GM19043 (cell line): ENCODE measurements at regions not wholly inside any gene's neighbourhood (a gene's known extent, or its start where the extent isn't known, plus 50 kb on each side); places are given as distances from the start of the nearest gene placed in this dataset.

ENCODE experiments used
- ATAC-seq: cut with Tn5 transposase; IDR thresholded peaks from one replicate; pipeline ENCODE4 v1.9.1; 2021; ENCODE audit warnings: low read depth; ENCODE audit not compliant: unreplicated experiment

DNA sequence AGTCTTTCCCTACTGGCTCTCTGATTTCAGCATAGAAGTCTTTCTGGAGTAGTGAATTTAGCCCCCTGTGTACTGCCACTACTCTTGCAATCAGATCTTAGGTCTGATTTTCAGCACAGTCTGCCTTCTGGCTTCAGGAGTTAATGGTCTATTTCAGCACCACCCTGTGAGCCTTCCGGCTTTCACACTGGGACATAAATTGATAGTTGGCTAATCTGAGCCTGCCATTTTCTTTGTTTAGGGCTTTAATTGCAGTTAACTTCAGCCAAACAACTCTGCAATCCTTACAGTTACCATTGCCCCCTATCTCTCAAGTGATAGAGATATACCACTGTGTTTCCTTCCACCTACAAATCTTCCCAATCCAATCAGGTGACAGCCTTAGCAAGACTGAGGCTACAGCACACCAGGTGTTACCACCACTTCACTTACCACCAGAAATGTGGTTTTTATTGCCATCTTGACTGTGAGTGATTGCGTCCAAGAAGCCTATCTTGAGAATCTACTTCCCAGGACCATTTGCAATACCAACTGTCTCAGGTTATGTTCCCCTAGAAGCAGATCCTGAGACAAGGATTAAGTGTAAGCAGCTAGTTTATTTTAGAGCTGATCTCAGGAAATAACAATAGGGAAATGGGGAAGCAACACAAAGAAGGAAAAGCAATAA is 51.9 kb upstream of the NEK6 start:
- no peak for ATAC-seq

DNA sequence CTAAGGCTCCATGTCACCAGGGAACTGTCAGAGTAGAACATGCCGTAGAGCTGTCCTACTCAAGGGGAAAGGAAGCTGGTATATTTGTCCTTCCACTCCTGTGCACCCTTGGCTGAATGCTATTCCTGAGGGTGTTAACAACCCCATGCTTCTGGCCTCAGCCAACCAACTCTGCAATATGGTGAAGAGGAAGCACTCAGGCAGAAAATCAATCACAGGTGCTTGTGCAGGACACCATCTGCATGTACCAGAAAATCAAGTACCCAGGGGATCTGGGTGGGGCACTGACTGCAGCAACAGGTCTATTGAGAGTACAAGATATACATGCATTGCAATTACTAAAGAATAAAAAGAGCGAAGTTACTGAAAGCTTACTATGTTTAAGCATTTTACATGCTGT is 51.4 kb upstream of the NEK6 start:
- ATAC-seq, result no peak
